IMR-90 (cell line): ENCODE measurements at regions not wholly inside any gene's neighbourhood (a gene's known extent, or its start where the extent isn't known, plus 50 kb on each side); places are given as distances from the start of the nearest gene placed in this dataset.

Source experiments
- ATAC-seq: fragments of 200-7000 bp; cut with Tn5 transposase; 2 replicates; pipeline ENCODE4 v1.9.1; 2020; ENCODE audit warnings: low read depth, mild to moderate bottlenecking, moderate library complexity
- BruUV-seq: library from RNA; stranded (reverse); fragments of 400-500 nt; replicated peaks from 2 replicates; lab custom pipeline; 2021; lab: Mats Ljungman, UMichigan
- CTCF ChIA-PET: fragments of 300-600 bp; formaldehyde crosslinking; extraction: SDS; loops from one replicate; lab custom pipeline; 2021; ENCODE audit warnings: antibody characterized with exemption; lab: Yijun Ruan, JAX
- POLR2A ChIA-PET: fragments of 300-600 bp; sonication (Branson Sonifier 250); formaldehyde crosslinking; loops from one replicate; lab custom pipeline; 2022; ENCODE audit warnings: antibody characterized with exemption; ENCODE audit not compliant: unreplicated experiment; lab: Charles Lee
- DNase-seq: peaks from one replicate; pipeline ENCODE4 v3.0.0; 2013
- H2AFZ ChIP-seq: replicated peaks from 2 replicates; pipeline ENCODE3; 2013; ENCODE audit warnings: low read length, mild to moderate bottlenecking; ENCODE audit not compliant: poor library complexity
- H2AK5ac ChIP-seq: 2 replicates; pipeline ENCODE4 v1.6.1; 2013; ENCODE audit warnings: low read depth, low read length, inconsistent platforms
- H2AK9ac ChIP-seq: replicated peaks from 2 replicates; pipeline ENCODE3; 2013; ENCODE audit warnings: mild to moderate bottlenecking, low read depth, low read length, moderate library complexity; ENCODE audit not compliant: poor library complexity
- H2BK120ac ChIP-seq: 2 replicates; pipeline ENCODE4 v1.6.1; 2013; ENCODE audit warnings: low read depth, low read length, inconsistent platforms
- H2BK15ac ChIP-seq: 3 replicates; pipeline ENCODE4 v1.6.1; 2013; ENCODE audit warnings: low read depth, low read length, inconsistent platforms
- H2BK20ac ChIP-seq: 2 replicates; pipeline ENCODE4 v1.6.1; 2013; ENCODE audit warnings: low read depth, mild to moderate bottlenecking, inconsistent platforms, low read length, moderate library complexity
- H2BK5ac ChIP-seq: 2 replicates; pipeline ENCODE4 v1.6.1; 2013; ENCODE audit warnings: mild to moderate bottlenecking, low read depth, low read length, inconsistent platforms; ENCODE audit not compliant: poor library complexity, severe bottlenecking
- H3K14ac ChIP-seq: replicated peaks from 2 replicates; pipeline ENCODE4 v1.6.1; 2013; ENCODE audit warnings: low read depth, low read length, inconsistent platforms
- H3K18ac ChIP-seq: 2 replicates; pipeline ENCODE4 v1.6.1; 2013; ENCODE audit warnings: low read depth, low read length, control low read depth
- H3K23ac ChIP-seq: 2 replicates; pipeline ENCODE4 v1.6.1; 2013; ENCODE audit warnings: low read depth, low read length, inconsistent platforms
- H3K27ac ChIP-seq: 2 replicates; pipeline ENCODE4 v1.5.1; 2013; ENCODE audit warnings: mild to moderate bottlenecking, control low read depth, low read length; ENCODE audit not compliant: insufficient read depth
- H3K27me3 ChIP-seq: 2 replicates; pipeline ENCODE4 v1.6.1; 2013; ENCODE audit warnings: low read length; ENCODE audit not compliant: control insufficient read depth, insufficient read depth
- H3K36me3 ChIP-seq: 2 replicates; pipeline ENCODE4 v1.6.1; 2013; ENCODE audit warnings: low read length, mixed read lengths; ENCODE audit not compliant: control insufficient read depth, insufficient read depth
- H3K4ac ChIP-seq: 2 replicates; pipeline ENCODE4 v1.6.1; 2013; ENCODE audit warnings: low read depth, low read length, inconsistent platforms
- H3K4me1 ChIP-seq: 2 replicates; pipeline ENCODE4 v1.6.1; 2013; ENCODE audit warnings: low read length, mixed read lengths; ENCODE audit not compliant: control insufficient read depth, insufficient read depth
- H3K4me2 ChIP-seq: 2 replicates; pipeline ENCODE4 v1.6.1; 2013; ENCODE audit warnings: low read depth, mild to moderate bottlenecking, control low read depth, low read length, moderate library complexity
- H3K4me3 ChIP-seq: 2 replicates; pipeline ENCODE4 v1.5.1; 2013; ENCODE audit warnings: low read depth, mild to moderate bottlenecking, control low read depth, low read length, moderate library complexity; ENCODE audit not compliant: insufficient read depth
- H3K56ac ChIP-seq: 2 replicates; pipeline ENCODE4 v1.6.1; 2013; ENCODE audit warnings: low read length, inconsistent platforms; ENCODE audit not compliant: insufficient read depth; ENCODE audit errors: extremely low read depth
- H3K79me1 ChIP-seq, 2 experiments: 2 replicates each; pipeline ENCODE4 v1.6.1; 2013; ENCODE audit warnings: low read length in 2 of 2, inconsistent platforms in 1 of 2, low read depth in 1 of 2
- H3K9ac ChIP-seq: 2 replicates; pipeline ENCODE4 v1.6.1; 2013; ENCODE audit warnings: low read depth, low read length, control low read depth
- H3K9me1 ChIP-seq: 2 replicates; pipeline ENCODE4 v1.6.1; 2013; ENCODE audit warnings: low read length, inconsistent platforms; ENCODE audit not compliant: insufficient read depth
- H3K9me3 ChIP-seq: 2 replicates; pipeline ENCODE4 v1.6.1; 2013; ENCODE audit warnings: low read length; ENCODE audit not compliant: control insufficient read depth, insufficient read depth
- H4K20me1 ChIP-seq: 2 replicates; pipeline ENCODE4 v1.6.1; 2013; ENCODE audit warnings: low read length, inconsistent platforms; ENCODE audit not compliant: insufficient read depth
- H4K5ac ChIP-seq: 2 replicates; pipeline ENCODE4 v1.6.1; 2013; ENCODE audit warnings: mild to moderate bottlenecking, low read depth, low read length, control low read depth
- H4K8ac ChIP-seq, 2 experiments: 2 replicates each; pipeline ENCODE4 v1.6.1; 2013; ENCODE audit warnings: low read depth in 2 of 2, low read length in 2 of 2, control low read depth in 1 of 2, inconsistent platforms in 1 of 2
- H4K91ac ChIP-seq: 2 replicates; pipeline ENCODE4 v1.6.1; 2013; ENCODE audit warnings: low read depth, low read length, inconsistent platforms; ENCODE audit not compliant: insufficient read depth
- CEBPB ChIP-seq: IDR thresholded peaks from 2 replicates; pipeline ENCODE4 v1.6.1; 2012; ENCODE audit warnings: low read depth, low read length, improper control_type of control experiment
- FOS ChIP-seq: fragments of 150-350 bp; IDR thresholded peaks from 2 replicates; pipeline ENCODE4 v1.6.1; 2016; ENCODE audit warnings: low read depth, low read length
- MAFK ChIP-seq: IDR thresholded peaks from 2 replicates; pipeline ENCODE4 v1.6.1; 2012; ENCODE audit warnings: low read depth, low read length, improper control_type of control experiment
- MAZ ChIP-seq: IDR thresholded peaks from 2 replicates; pipeline ENCODE4 v1.6.1; 2012; ENCODE audit warnings: low read depth, mild to moderate bottlenecking, low read length, improper control_type of control experiment, moderate library complexity, borderline replicate concordance
- NFE2L2 ChIP-seq: fragments of 150-350 bp; IDR thresholded peaks from 2 replicates; pipeline ENCODE4 v1.6.1; 2016; ENCODE audit warnings: low read depth, mild to moderate bottlenecking, low read length
- POLR2A ChIP-seq: IDR thresholded peaks from 2 replicates; pipeline ENCODE4 v1.6.1; 2012; ENCODE audit warnings: mild to moderate bottlenecking, low read depth, low read length
- RAD21 ChIP-seq: IDR thresholded peaks from 2 replicates; pipeline ENCODE4 v1.6.1; 2012; ENCODE audit warnings: low read length, improper control_type of control experiment
- RFX5 ChIP-seq: IDR thresholded peaks from 2 replicates; pipeline ENCODE4 v1.8.0; 2012; ENCODE audit warnings: low read depth, mild to moderate bottlenecking, low read length, moderate library complexity
- SMC3 ChIP-seq: fragments of 150-350 bp; IDR thresholded peaks from 2 replicates; pipeline ENCODE4 v1.6.1; 2016; ENCODE audit warnings: low read depth, mild to moderate bottlenecking, antibody characterized with exemption, low read length, moderate library complexity
- WGBS, 2 experiments: methylation state at CpG; one replicate each; pipeline versions ENCODE4 v1.1.5 to v1.1.7; 2013; ENCODE audit warnings: missing lambda C conversion rate in 2 of 2; ENCODE audit not compliant: insufficient read length in 1 of 2; ENCODE audit errors: extremely low coverage in 2 of 2; 5-methylcytosine and 5-hydroxymethylcytosine counted together
- dilution Hi-C: fragments of 300-500 bp; cut with HindIII; formaldehyde crosslinking; loops from one replicate; pipeline ENCODE4 v1.14.3; 2018; ENCODE audit warnings: low sequenced_read_pairs; ENCODE audit not compliant: unreplicated experiment
- in situ Hi-C: fragments of 300-500 bp; cut with MboI; formaldehyde crosslinking; loops from 3 replicates; pipeline ENCODE4 v1.14.3; 2019; ENCODE audit warnings: low sequenced_read_pairs, inconsistent platforms, mixed read lengths
- intact Hi-C: fragments of 100-400 bp; cut with micrococcal nuclease; formaldehyde crosslinking; loops from 2 replicates; pipeline ENCODE4 v1.10.0; 2022

DNA sequence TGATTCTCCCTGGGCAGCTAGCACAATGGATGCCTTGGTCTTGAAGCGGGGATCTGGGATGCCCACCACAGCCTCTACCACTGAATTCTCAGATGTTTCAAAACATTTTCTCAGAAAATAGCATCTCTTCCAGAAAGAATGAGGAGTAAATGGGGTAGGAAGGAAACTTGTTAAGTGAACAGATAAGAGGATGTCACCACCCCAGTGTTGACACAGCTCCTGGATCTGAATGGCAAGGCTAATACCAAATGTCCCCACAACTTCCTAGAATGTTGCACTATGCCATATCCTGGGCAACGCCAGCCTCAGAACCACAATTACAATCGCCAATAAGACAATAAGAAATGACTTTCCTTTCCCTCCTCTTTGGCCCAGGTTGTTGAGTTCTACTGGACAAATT lies 177.2 kb downstream of the BCL11A start:
- Histone ChIP-seq H2AFZ (no peak overlapping the region), H3K18ac (no peak overlapping the region), H2AK9ac (no peak overlapping the region), H3K79me1 (no peaks in the 10 kb centered on the region), H3K56ac (no peak overlapping the region), H3K4me3 (no peak overlapping the region), H3K23ac (no peak overlapping the region), H2BK5ac (no peak overlapping the region), H3K4me1 (no peaks in the 10 kb centered on the region), H3K4me2 (no peak overlapping the region), H2BK15ac (no peak overlapping the region), H3K9me3 (no peaks in the 10 kb centered on the region), H3K36me3 (no peaks in the 10 kb centered on the region), H3K27me3 (no peaks in the 10 kb centered on the region), H4K8ac (no peak overlapping the region), H4K91ac (no peak overlapping the region), H4K20me1 (no peaks in the 10 kb centered on the region), H3K14ac (no peak overlapping the region), H4K5ac (no peak overlapping the region), H2BK20ac (no peak overlapping the region), H2AK5ac (no peak overlapping the region), H2BK120ac (no peak overlapping the region), H3K9ac (no peak overlapping the region), H3K9me1 (no peaks in the 10 kb centered on the region), H3K4ac (no peak overlapping the region), H3K27ac (no peak overlapping the region)
- ATAC-seq, result no peak
- in situ Hi-C loops (no loop called here), dilution Hi-C loops (no loop called here), intact Hi-C loops (no loop called here)
- DNase-seq, result no peak
- no peak for TF ChIP-seq MAFK
- TF ChIP-seq NFE2L2, result no peak
- TF ChIP-seq RAD21, result no peak
- TF ChIP-seq RFX5, result no peak
- no peak for TF ChIP-seq MAZ
- TF ChIP-seq FOS, result no peak
- TF ChIP-seq CEBPB, result no peak
- TF ChIP-seq SMC3, result no peak
- no peak for TF ChIP-seq POLR2A
- ChIA-PET CTCF (no interaction called here), POLR2A (no interaction called here)
- WGBS, 2 experiments, result no CpG with 5 or more reads among the region's 3 CpGs
- no TSS peak for BruUV-seq
